SU-DHL-6 (cell line): ENCODE measurements at regions not wholly inside any gene's neighbourhood (a gene's known extent, or its start where the extent isn't known, plus 50 kb on each side); places are given as distances from the start of the nearest gene placed in this dataset.

Experiments used
- H2AFZ ChIP-seq: fragments of 200-600 bp; sonication (generic); 2 replicates; pipeline ENCODE4 v1.6.1; 2014; ENCODE audit warnings: low read depth, mild to moderate bottlenecking, moderate library complexity, mixed read lengths, antibody characterized with exemption, low read length; ENCODE audit not compliant: severe bottlenecking
- H3F3A ChIP-seq: fragments of 200-600 bp; shearing (Covaris generic); 2 replicates; pipeline ENCODE4 v1.6.0; 2016; ENCODE audit warnings: antibody characterized with exemption, mild to moderate bottlenecking; ENCODE audit not compliant: insufficient read depth
- H3K27ac ChIP-seq: fragments of 200-600 bp; sonication (generic); 2 replicates; pipeline ENCODE4 v1.5.1; 2016; ENCODE audit warnings: low read depth, mild to moderate bottlenecking, low read length, moderate library complexity, mixed read lengths
- H3K27me3 ChIP-seq: fragments of 200-600 bp; sonication (generic), shearing (Covaris generic); 2 replicates; pipeline ENCODE4 v1.6.0; 2014; ENCODE audit warnings: mild to moderate bottlenecking, low read length
- H3K36me3 ChIP-seq: fragments of 200-600 bp; sonication (generic); 2 replicates; pipeline ENCODE4 v1.6.1; 2014; ENCODE audit warnings: mild to moderate bottlenecking, low read length, mixed read lengths
- H3K4me2 ChIP-seq: fragments of 300-600, 200-600 bp; shearing (Covaris generic), sonication (generic); 2 replicates; pipeline ENCODE4 v1.6.0; 2014; ENCODE audit warnings: low read length, low read depth, mild to moderate bottlenecking; ENCODE audit not compliant: poor library complexity, severe bottlenecking
- H3K4me3 ChIP-seq: fragments of 200-600 bp; sonication (generic); 2 replicates; pipeline ENCODE4 v1.5.1; 2014; ENCODE audit warnings: antibody characterized with exemption, low read length, mild to moderate bottlenecking, mixed read lengths; ENCODE audit not compliant: insufficient read depth, poor library complexity, severe bottlenecking
- H3K79me2 ChIP-seq: fragments of 200-600 bp; sonication (generic); 2 replicates; pipeline ENCODE4 v1.6.1; 2014; ENCODE audit warnings: mild to moderate bottlenecking, low read length, moderate library complexity; ENCODE audit not compliant: insufficient read depth
- H3K9ac ChIP-seq: fragments of 200-600 bp; sonication (generic); 2 replicates; pipeline ENCODE4 v1.7.0; 2014; ENCODE audit warnings: mild to moderate bottlenecking, low read length
- H3K9me2 ChIP-seq: fragments of 200-600 bp; sonication (generic); replicated peaks from 2 replicates; pipeline ENCODE4 v1.6.1; 2014; ENCODE audit warnings: low read length; ENCODE audit not compliant: insufficient read depth
- H3K9me3 ChIP-seq: fragments of 200-600 bp; sonication (generic); 2 replicates; pipeline ENCODE4 v1.6.1; 2014; ENCODE audit warnings: low read length, mixed read lengths; ENCODE audit not compliant: insufficient read depth
- H4K20me1 ChIP-seq: fragments of 200-600 bp; sonication (generic); 2 replicates; pipeline ENCODE4 v1.6.1; 2014; ENCODE audit warnings: low read depth, mild to moderate bottlenecking, antibody characterized with exemption, low read length, moderate library complexity, mixed read lengths
- CTCF ChIP-seq: fragments of 200-600 bp; sonication (generic); IDR thresholded peaks from one replicate; pipeline ENCODE4 v1.5.1; 2017; ENCODE audit warnings: antibody characterized with exemption, mild to moderate bottlenecking, low read length, moderate library complexity; ENCODE audit not compliant: insufficient read depth, poor library complexity, severe bottlenecking
- EZH2phosphoT487 ChIP-seq: fragments of 200-600 bp; sonication (generic), shearing (Covaris generic); conservative IDR thresholded peaks from 2 replicates; pipeline ENCODE4 v1.6.1; 2018; ENCODE audit warnings: mild to moderate bottlenecking, antibody characterized with exemption, low read length, moderate library complexity, mixed read lengths

- H3K27ac ChIP-seq = no peak overlapping the region
- no peaks in the 10 kb centered on the region for H3K9me2 ChIP-seq
- H3K27me3 ChIP-seq = no peaks in the 10 kb centered on the region
- no peaks in the 10 kb centered on the region for H3K9me3 ChIP-seq
- no peaks in the 10 kb centered on the region for H3K79me2 ChIP-seq
- no peaks in the 10 kb centered on the region for H4K20me1 ChIP-seq
- no peak overlapping the region for H3K9ac ChIP-seq
- no peak overlapping the region for H3K4me2 ChIP-seq
- H3F3A ChIP-seq = no peaks in the 10 kb centered on the region
- H3K36me3 ChIP-seq = no peaks in the 10 kb centered on the region
- TF ChIP-seq EZH2phosphoT487 = no peak
- no peak overlapping the region for H3K4me3 ChIP-seq
- no peak overlapping the region for H2AFZ ChIP-seq
These were observed 418.1 kb downstream of the ADGRL2 start for GRCh38 chr1:82218846-82219245.

DNA sequence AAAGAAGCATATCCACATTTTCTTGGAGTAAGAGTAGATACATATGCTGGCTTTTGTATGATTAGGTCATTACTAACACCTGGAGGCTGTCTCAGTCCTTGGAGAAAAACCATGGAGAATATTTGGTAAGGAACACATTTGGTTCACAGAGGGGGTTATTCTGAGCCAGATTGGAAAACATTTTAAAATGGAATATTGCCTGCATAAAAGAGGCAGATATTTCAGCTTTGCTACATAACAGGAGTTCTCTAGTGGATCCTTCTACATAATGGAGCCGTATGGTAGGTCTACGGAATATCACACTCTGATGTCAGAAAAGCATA lies 415.1 kb downstream of the ADGRL2 start:
- H3K36me3 ChIP-seq = no peaks in the 10 kb centered on the region
- no peak overlapping the region for H3K4me2 ChIP-seq
- TF ChIP-seq EZH2phosphoT487 (no peak), CTCF (no peak)
- H3K79me2 ChIP-seq = no peaks in the 10 kb centered on the region
- H3K27ac ChIP-seq = no peak overlapping the region
- no peaks in the 10 kb centered on the region for H4K20me1 ChIP-seq
- H3K27me3 ChIP-seq = no peaks in the 10 kb centered on the region
- H3K9me2 ChIP-seq = no peaks in the 10 kb centered on the region
- H3K9me3 ChIP-seq = no peaks in the 10 kb centered on the region
- H3F3A ChIP-seq = no peaks in the 10 kb centered on the region
- no peak overlapping the region for H3K4me3 ChIP-seq
- no peak overlapping the region for H2AFZ ChIP-seq
- no peak overlapping the region for H3K9ac ChIP-seq

GRCh38 chr1:82215056-82215852 lies 414.5 kb downstream of the ADGRL2 start:
- Histone ChIP-seq H4K20me1 (no peaks in the 10 kb centered on the region), H3K79me2 (no peaks in the 10 kb centered on the region), H3K27ac (no peak overlapping the region), H3K4me3 (no peak overlapping the region), H2AFZ (no peak overlapping the region), H3K27me3 (no peaks in the 10 kb centered on the region), H3F3A (no peaks in the 10 kb centered on the region), H3K4me2 (no peak overlapping the region), H3K9me3 (no peaks in the 10 kb centered on the region), H3K9me2 (no peaks in the 10 kb centered on the region), H3K9ac (no peak overlapping the region), H3K36me3 (no peaks in the 10 kb centered on the region)
- TF ChIP-seq CTCF = no peak
- TF ChIP-seq EZH2phosphoT487 = no peak

GRCh38 chr1:82214606-82215005 lies 413.9 kb downstream of the ADGRL2 start:
- no peaks in the 10 kb centered on the region for H3K79me2 ChIP-seq
- H3K4me3 ChIP-seq = no peak overlapping the region
- H2AFZ ChIP-seq = no peak overlapping the region
- H3K9me2 ChIP-seq = no peaks in the 10 kb centered on the region
- no peaks in the 10 kb centered on the region for H3F3A ChIP-seq
- H3K27ac ChIP-seq = no peak overlapping the region
- TF ChIP-seq EZH2phosphoT487 (no peak), CTCF (no peak)
- H3K4me2 ChIP-seq = no peak overlapping the region
- H3K9ac ChIP-seq = no peak overlapping the region
- H3K27me3 ChIP-seq = no peaks in the 10 kb centered on the region
- H3K36me3 ChIP-seq = no peaks in the 10 kb centered on the region
- H4K20me1 ChIP-seq = no peaks in the 10 kb centered on the region
- no peaks in the 10 kb centered on the region for H3K9me3 ChIP-seq
